ENCODE measurements at regions not wholly inside any gene's neighbourhood (a gene's known extent, or its start where the extent isn't known, plus 50 kb on each side); places are given as distances from the start of the nearest gene placed in this dataset.

- Histone ChIP-seq H3K36me3 (ENCODE audit: insufficient read depth, low read length) (no peaks in the 10 kb centered on the region), H3K4me2 (ENCODE audit: low read length) (no peak overlapping the region), H3K79me2 (ENCODE audit: insufficient read depth, low read length) (no peaks in the 10 kb centered on the region), H3K9me2 (ENCODE audit: low read depth, low read length) (no peaks in the 10 kb centered on the region), H3K9me3 (ENCODE audit: low read length) (no peaks in the 10 kb centered on the region), H3K9ac (ENCODE audit: low read length) (no peak overlapping the region), H2AFZ (ENCODE audit: low read length) (no peak overlapping the region), H3K4me1 (ENCODE audit: insufficient read depth, low read length, severe bottlenecking) (no peaks in the 10 kb centered on the region), H3K27ac (ENCODE audit: low read depth, low read length, poor library complexity, severe bottlenecking) (no peak overlapping the region), H3K27me3 (ENCODE audit: insufficient read depth, low read length) (no peaks in the 10 kb centered on the region), H4K20me1 (ENCODE audit: insufficient read depth, low read length) (no peaks in the 10 kb centered on the region), H3F3A (ENCODE audit: insufficient read depth, low read length) (no peaks in the 10 kb centered on the region), H3K4me3 (ENCODE audit: low read depth, low read length, poor library complexity, severe bottlenecking) (no peak overlapping the region)
- no peak for TF ChIP-seq EZH2 (IDR thresholded peaks at IDR 0.05; ENCODE audit: borderline replicate concordance, low read length)
- TF ChIP-seq CTCF (IDR thresholded peaks at IDR 0.05; ENCODE audit: low read length): no peak
These were observed 125.3 kb upstream of the CELF2 start for GRCh38 chr10:10892290-10892875.

- H3K9me2 ChIP-seq (ENCODE audit: low read depth, low read length): no peaks in the 10 kb centered on the region
- H3K27ac ChIP-seq (ENCODE audit: low read depth, low read length, poor library complexity, severe bottlenecking): no peak overlapping the region
- no peaks in the 10 kb centered on the region for H4K20me1 ChIP-seq (ENCODE audit: insufficient read depth, low read length)
- H3K27me3 ChIP-seq (ENCODE audit: insufficient read depth, low read length): no peaks in the 10 kb centered on the region
- H3K4me1 ChIP-seq (ENCODE audit: insufficient read depth, low read length, severe bottlenecking): no peaks in the 10 kb centered on the region
- H3K9ac ChIP-seq (ENCODE audit: low read length): no peak overlapping the region
- H3K9me3 ChIP-seq (ENCODE audit: low read length): no peaks in the 10 kb centered on the region
- H2AFZ ChIP-seq (ENCODE audit: low read length): no peak overlapping the region
- H3K36me3 ChIP-seq (ENCODE audit: insufficient read depth, low read length): no peaks in the 10 kb centered on the region
- H3K4me2 ChIP-seq (ENCODE audit: low read length): no peak overlapping the region
- H3K4me3 ChIP-seq (ENCODE audit: low read depth, low read length, poor library complexity, severe bottlenecking): no peak overlapping the region
- H3F3A ChIP-seq (ENCODE audit: insufficient read depth, low read length): no peaks in the 10 kb centered on the region
- no peak for TF ChIP-seq EZH2 (IDR thresholded peaks at IDR 0.05; ENCODE audit: borderline replicate concordance, low read length)
- TF ChIP-seq CTCF (IDR thresholded peaks at IDR 0.05; ENCODE audit: low read length): no peak
- H3K79me2 ChIP-seq (ENCODE audit: insufficient read depth, low read length): no peaks in the 10 kb centered on the region
These were observed 120.3 kb upstream of the CELF2 start for GRCh38 chr10:10897400-10897799.

GRCh38 chr10:10901906-10902305, 115.8 kb upstream of the CELF2 start:
- Histone ChIP-seq H3K4me2 (ENCODE audit: low read length) (no peak overlapping the region), H3K36me3 (ENCODE audit: insufficient read depth, low read length) (no peaks in the 10 kb centered on the region), H3F3A (ENCODE audit: insufficient read depth, low read length) (no peaks in the 10 kb centered on the region), H4K20me1 (ENCODE audit: insufficient read depth, low read length) (no peaks in the 10 kb centered on the region), H3K9ac (ENCODE audit: low read length) (no peak overlapping the region), H3K27me3 (ENCODE audit: insufficient read depth, low read length) (no peaks in the 10 kb centered on the region), H3K79me2 (ENCODE audit: insufficient read depth, low read length) (no peaks in the 10 kb centered on the region), H2AFZ (ENCODE audit: low read length) (no peak overlapping the region), H3K4me3 (ENCODE audit: low read depth, low read length, poor library complexity, severe bottlenecking) (no peak overlapping the region), H3K9me3 (ENCODE audit: low read length) (no peaks in the 10 kb centered on the region), H3K4me1 (ENCODE audit: insufficient read depth, low read length, severe bottlenecking) (no peaks in the 10 kb centered on the region), H3K27ac (ENCODE audit: low read depth, low read length, poor library complexity, severe bottlenecking) (no peak overlapping the region), H3K9me2 (ENCODE audit: low read depth, low read length) (no peaks in the 10 kb centered on the region)
- TF ChIP-seq EZH2 (IDR thresholded peaks at IDR 0.05; ENCODE audit: borderline replicate concordance, low read length) (no peak), CTCF (IDR thresholded peaks at IDR 0.05; ENCODE audit: low read length) (no peak)
